Choroid plexus epithelial cell (primary cell): ENCODE measurements at regions not wholly inside any gene's neighbourhood (a gene's known extent, or its start where the extent isn't known, plus 50 kb on each side); places are given as distances from the start of the nearest gene placed in this dataset.

Experiments used
- DNase-seq: peaks from one replicate; pipeline ENCODE4 v3.0.0-alpha.2; 2010; ENCODE audit warnings: low read depth
- H3K4me3 ChIP-seq: 2 replicates; pipeline ENCODE4 v1.5.1; 2011; ENCODE audit warnings: low read depth, mild to moderate bottlenecking, control low read depth, low read length, moderate library complexity
- TF ChIP-seq, protein P1 (sequence below): conservative IDR thresholded peaks from 2 replicates; pipeline ENCODE4 v1.5.1; 2011; ENCODE audit warnings: low read depth, mild to moderate bottlenecking, control low read depth, inconsistent platforms, low read length, moderate library complexity

DNA sequence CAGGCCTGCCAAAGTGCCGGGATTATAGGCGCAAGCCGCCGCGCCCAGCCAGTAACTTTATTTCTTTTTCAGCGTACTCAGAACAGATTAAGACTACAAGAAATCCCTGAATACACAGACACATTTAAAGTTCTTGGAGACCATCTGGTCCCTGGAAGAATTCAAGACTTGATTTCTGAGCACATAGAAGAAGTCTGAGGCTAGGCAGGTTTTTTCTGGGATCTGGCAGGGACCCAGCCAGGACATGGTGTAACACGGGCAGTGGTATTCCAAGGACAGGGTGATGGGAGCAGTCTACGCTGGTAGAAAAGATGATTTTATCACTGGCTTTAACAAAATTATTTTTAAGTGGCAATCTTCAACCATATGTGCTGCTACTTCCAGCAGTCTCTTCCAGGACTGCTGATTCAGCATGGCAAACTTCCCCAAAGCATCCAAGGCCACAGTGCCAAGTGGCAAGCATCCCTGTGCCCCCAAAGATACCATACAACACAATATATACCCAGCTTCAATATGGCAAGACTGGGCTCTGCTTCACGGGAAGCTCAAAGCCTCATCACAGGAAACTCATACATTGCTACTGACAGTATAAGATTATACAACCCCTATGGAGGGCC, 105.2 kb upstream of the OR5AK2 start:
- TF ChIP-seq, protein P1, sequence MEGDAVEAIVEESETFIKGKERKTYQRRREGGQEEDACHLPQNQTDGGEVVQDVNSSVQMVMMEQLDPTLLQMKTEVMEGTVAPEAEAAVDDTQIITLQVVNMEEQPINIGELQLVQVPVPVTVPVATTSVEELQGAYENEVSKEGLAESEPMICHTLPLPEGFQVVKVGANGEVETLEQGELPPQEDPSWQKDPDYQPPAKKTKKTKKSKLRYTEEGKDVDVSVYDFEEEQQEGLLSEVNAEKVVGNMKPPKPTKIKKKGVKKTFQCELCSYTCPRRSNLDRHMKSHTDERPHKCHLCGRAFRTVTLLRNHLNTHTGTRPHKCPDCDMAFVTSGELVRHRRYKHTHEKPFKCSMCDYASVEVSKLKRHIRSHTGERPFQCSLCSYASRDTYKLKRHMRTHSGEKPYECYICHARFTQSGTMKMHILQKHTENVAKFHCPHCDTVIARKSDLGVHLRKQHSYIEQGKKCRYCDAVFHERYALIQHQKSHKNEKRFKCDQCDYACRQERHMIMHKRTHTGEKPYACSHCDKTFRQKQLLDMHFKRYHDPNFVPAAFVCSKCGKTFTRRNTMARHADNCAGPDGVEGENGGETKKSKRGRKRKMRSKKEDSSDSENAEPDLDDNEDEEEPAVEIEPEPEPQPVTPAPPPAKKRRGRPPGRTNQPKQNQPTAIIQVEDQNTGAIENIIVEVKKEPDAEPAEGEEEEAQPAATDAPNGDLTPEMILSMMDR: no peak
- DNase-seq: no peak
- H3K4me3 ChIP-seq: no peak overlapping the region

DNA sequence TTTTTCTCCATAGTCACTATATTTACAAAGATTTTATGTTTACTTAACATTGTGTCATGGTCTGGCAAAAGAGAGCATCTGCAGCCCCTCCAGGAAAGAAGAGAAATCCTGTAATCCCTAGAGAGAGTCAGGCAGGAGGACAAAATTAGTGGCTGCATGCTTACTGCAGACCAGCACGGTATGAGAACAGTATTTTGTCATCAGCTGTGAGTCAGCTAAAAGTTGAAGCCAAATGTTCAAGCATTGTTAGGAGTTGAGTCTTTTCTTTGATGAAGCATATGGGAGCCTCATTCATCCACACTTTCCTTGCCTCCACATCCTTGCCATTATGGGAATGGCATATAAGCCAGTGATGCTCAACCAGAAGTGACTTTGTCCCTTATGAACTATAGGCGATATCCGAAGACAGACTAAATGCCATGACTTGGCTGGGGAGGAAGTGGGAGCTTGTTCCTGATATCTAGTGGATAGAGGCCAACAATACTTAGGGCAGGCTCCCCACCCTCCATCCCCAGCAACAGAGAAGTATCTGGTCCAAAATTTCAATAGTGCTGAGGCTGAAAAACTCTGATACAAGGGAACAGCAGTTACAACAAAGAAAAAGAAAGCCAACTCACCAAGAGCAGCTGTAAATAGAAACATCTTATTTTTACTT, 112.0 kb upstream of the OR5AK2 start:
- peak; percentile 2 for DNase-seq
- TF ChIP-seq, protein P1: no peak

DNA sequence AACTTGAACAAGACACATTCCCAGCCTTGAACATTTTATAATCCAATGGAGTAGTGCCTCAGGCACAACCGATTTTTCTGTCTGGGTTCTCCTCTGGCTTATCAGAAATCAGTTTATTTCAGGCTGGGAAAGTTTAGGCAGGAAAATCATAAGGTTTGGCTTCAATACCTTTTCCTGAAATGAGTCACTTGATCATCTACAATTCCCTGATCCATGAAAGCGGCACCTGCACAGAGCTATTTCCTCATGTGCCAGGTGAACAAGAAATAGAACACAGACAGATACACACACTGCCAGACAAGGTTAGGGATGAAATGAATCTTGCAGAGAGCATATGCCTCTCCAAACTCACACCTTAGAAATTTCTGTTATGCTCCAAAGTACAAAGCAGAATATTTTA, 106.7 kb upstream of the OR9G4 start:
- no peak for DNase-seq
- H3K4me3 ChIP-seq: no peak overlapping the region
- TF ChIP-seq, protein P1: no peak

More for the DNA sequence above, 112.0 kb upstream of the OR5AK2 start:
- no peak overlapping the region for H3K4me3 ChIP-seq

DNA sequence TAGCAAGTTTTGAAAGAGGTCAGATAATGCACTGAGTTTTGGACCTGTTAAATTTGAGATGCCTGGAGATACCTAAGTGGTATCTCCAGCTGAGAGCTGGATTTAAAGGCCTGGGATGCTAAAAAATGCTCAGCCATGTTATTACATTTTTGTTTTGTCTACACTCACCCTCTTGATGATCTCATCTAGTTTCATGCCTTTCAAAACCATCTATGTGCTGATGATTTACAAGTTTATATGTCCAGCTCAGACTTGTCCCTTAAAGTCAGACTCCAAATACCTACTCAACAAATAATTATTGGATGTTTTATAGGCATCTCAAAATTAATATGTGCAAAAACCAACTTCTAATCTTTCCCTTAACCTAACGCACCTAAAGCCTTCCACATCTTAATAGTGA, 103.6 kb upstream of the OR9G4 start:
- H3K4me3 ChIP-seq: no peak overlapping the region
- TF ChIP-seq, protein P1: no peak
- DNase-seq: no peak

DNA sequence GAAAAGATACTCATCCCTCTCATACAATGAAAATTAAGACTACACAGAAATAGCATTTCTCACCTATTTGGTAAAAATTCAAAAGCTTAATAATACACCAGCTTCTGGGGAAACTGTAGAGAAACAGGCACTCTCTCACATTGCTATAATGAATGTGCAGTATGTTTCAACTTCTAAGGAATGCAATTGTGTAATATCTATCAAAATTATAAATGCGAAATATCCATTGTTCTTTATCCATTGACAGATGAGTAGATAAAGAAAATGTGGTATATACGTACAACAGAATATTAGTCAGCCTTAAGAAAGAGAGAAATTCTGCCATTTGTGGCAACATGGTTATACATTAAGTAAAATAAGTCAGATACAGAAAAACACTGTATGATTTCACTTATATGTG, 101.4 kb upstream of the OR9G4 start:
- no peak overlapping the region for H3K4me3 ChIP-seq
- TF ChIP-seq, protein P1: no peak
- DNase-seq: no peak

DNA sequence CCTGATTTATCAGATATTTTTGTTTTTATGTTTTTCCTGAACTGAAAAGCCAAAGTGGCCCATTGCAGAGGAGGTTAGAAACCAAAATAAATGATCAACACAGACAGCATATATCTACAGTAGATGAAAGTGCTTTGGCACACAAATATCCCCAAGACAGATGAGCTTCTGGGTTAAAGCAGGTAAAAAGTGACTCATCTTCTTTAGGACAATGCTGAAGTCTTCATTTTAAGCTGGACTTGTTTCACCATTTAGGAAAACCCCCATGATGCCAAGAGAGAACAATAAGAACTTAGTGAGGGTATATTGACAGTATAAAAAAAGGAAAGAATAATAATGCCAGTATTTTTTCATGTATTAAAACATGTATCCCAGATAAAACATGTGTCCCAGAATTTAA, 100.8 kb upstream of the OR9G4 start:
- no peak for DNase-seq
- no peak overlapping the region for H3K4me3 ChIP-seq
- TF ChIP-seq, protein P1: no peak
